GM18951 (cell line): ENCODE measurements at regions not wholly inside any gene's neighbourhood (a gene's known extent, or its start where the extent isn't known, plus 50 kb on each side); places are given as distances from the start of the nearest gene placed in this dataset.
"Not testable (repeated sequence)": the region's sequence is repeated elsewhere in the genome, so short reads cannot be mapped to it uniquely, and the experiment has no call there.

ENCODE experiments used
- POLR2A ChIP-seq: IDR thresholded peaks from 4 replicates; pipeline ENCODE4 v1.6.1; 2011; ENCODE audit warnings: mild to moderate bottlenecking; ENCODE audit not compliant: insufficient read length, insufficient read depth; ENCODE audit errors: extremely low read depth
- in situ Hi-C: fragments of 300-500 bp; cut with MboI; formaldehyde crosslinking; loops from one replicate; pipeline ENCODE4 v1.12.0; 2022; ENCODE audit warnings: low sequenced_read_pairs, mixed read lengths, inconsistent platforms; ENCODE audit not compliant: unreplicated experiment

DNA sequence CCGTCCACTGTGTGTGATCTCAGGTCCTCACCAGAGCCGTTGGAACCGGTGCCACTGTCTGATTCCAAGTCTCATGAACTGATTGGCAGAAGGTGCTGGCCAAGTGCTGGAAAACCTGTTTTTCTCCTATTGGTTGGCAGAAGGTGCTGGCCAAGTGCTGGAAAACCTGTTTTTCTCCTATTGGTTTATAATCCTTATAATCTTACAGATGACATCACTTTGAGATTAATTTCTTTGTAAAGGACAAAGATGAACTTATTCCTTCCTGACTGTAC is 1106.3 kb downstream of the BRD1 start:
- no peak for TF ChIP-seq POLR2A
- in situ Hi-C loops, result no loop called here

GRCh38 chr22:48720662-48721394 is 1106.8 kb downstream of the BRD1 start:
- in situ Hi-C loops, result no loop called here
- no peak for TF ChIP-seq POLR2A

- TF ChIP-seq POLR2A, result no peak
- in situ Hi-C loops, result no loop called here
Observed at GRCh38 chr22:48719978-48720661, 1107.6 kb downstream of the BRD1 start.

GRCh38 chr22:48718818-48719500 is 1108.7 kb downstream of the BRD1 start:
- TF ChIP-seq POLR2A, result no peak
- in situ Hi-C loops, result no loop called here

GRCh38 chr22:48717883-48718817 is 1109.5 kb downstream of the BRD1 start:
- in situ Hi-C loops, result no loop called here
- no peak for TF ChIP-seq POLR2A

DNA sequence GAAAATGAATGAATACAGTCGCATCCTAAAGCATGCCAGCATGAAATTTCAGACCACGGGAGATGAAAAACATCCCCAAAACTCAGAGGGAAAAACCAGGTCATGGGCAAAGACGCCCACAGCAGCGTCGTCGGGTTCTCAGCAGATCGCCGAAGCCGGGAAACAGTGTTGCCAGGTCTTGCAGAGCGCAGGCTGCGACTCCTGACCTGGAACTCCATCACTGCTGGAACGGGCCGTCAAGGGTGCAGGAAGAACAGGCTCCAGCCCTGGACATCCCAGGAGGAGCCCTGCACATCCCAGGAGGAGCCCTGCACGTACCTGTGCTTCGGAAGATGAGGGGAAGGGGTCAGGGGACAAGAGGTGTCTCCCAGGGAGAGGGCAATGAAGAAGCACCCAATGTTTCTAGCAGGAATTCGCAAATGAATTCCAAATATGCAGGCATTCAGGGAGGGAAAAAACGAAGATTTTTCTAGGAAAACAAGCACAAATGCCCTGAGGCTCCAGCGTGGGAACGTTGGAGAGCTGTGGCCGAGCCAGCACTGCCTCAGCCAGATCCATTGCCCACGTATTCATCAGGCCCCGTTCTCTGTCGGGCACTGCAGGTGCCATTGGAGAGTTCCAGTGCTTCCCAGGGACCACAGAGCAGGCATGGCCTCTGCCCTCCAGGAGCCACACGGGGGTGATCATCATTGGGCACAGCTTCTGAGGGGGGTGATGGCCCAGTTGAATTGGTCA is 1110.4 kb downstream of the BRD1 start:
- TF ChIP-seq POLR2A, result no peak
- in situ Hi-C loops, result no loop called here

DNA sequence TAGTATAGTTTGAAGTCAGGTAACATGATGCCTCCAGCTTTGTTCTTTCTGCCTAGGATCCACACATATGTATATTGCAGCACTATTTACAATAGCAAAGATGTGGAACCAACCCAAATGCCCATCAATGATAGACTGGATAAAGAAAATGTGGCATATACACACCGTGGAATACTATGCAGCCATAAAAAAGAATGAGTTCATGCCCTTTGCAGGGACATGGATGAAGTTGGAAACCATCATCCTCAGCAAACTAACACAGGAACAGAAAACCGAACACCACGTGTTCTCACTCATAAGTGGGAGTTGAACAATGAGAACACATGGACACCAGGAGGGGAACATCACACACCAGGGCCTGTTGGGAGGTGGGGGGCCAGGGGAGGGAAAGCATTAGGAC is 1111.5 kb downstream of the BRD1 start:
- in situ Hi-C loops, result not testable (repeated sequence)

DNA sequence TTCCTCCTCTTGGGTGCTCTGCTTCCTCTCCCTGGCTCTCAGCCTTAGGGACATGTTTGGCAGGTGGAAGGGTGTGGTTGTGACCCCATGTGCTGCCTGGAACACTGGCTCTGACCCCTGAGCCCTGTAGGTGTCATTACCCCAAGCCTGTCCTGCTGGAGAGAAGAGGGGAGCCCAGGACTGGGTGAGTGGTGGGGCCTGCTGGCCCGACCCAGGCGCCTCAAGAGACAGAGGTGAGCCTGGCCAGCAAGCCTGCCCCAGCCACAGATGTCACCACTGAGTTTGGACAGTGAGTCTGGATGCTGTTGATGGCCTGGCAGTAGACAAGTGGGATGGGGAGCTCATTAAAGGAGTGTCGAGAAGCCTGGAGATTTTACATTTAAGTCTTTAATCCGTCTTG is 1112.2 kb downstream of the BRD1 start:
- in situ Hi-C loops, result no loop called here
- TF ChIP-seq POLR2A, result no peak

- in situ Hi-C loops, result no loop called here
Observed at GRCh38 chr22:48714231-48714630, 1113.4 kb downstream of the BRD1 start.

GRCh38 chr22:48713272-48714205 is 1114.1 kb downstream of the BRD1 start:
- in situ Hi-C loops, result no loop called here
- TF ChIP-seq POLR2A, result no peak

More at GRCh38 chr22:48714231-48714630, 1113.4 kb downstream of the BRD1 start:
- TF ChIP-seq POLR2A, result no peak

DNA sequence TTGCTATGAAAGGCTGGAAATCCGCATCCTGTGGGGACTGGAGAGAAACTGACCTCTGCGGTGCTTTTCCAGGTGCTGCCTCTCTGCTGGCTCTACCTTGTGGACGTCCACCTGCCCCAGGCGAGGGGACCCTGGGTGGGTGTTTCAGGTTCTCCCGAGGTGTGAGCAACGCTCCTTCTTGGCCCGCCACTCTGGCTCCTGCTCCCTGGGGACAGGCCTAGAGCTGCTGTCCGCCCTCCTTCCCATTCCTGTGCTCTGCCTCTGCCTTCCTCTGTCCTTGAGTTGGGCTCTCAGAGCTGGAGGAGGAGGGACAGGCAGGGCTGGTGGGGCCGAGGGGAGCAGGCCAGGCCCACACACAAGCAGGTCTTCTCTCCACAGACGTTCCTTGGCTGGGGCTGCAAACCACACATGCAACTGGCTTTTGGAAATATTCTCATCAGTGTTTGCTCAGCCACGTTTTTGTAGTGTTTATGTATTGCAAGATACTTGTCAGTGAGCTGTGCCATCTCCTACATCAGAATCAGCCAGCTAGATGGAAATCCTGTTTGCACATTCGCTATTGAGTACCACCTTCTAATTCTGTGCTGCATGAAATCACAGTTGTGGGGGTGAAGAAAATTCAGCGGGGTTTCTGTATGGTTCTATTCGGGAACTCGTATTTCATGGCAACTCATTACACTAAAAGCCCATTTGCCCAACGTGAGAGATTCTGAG is 1115.0 kb downstream of the BRD1 start:
- in situ Hi-C loops, result no loop called here
- TF ChIP-seq POLR2A, result no peak

GRCh38 chr22:48711669-48712068 is 1116.0 kb downstream of the BRD1 start:
- no peak for TF ChIP-seq POLR2A
- in situ Hi-C loops, result no loop called here
